Osteoblast (primary cell): ENCODE measurements at regions not wholly inside any gene's neighbourhood (a gene's known extent, or its start where the extent isn't known, plus 50 kb on each side); places are given as distances from the start of the nearest gene placed in this dataset.

Experiments used
- DNase-seq: peaks from one replicate; pipeline ENCODE4 v3.0.0; 2011; ENCODE audit warnings: low spot score, mixed read lengths; ENCODE audit not compliant: insufficient read length; ENCODE audit errors: missing footprints
- H2AFZ ChIP-seq: 2 replicates; pipeline ENCODE4 v1.6.0; 2011; ENCODE audit warnings: mild to moderate bottlenecking, low read length
- H3K27ac ChIP-seq: 2 replicates; pipeline ENCODE4 v1.5.1; 2011; ENCODE audit warnings: mild to moderate bottlenecking, low read depth, low read length, moderate library complexity
- H3K27me3 ChIP-seq: 2 replicates; pipeline ENCODE4 v1.6.0; 2012; ENCODE audit warnings: mild to moderate bottlenecking, control low read depth, inconsistent platforms, low read length, moderate library complexity; ENCODE audit not compliant: insufficient read depth
- H3K36me3 ChIP-seq: 2 replicates; pipeline ENCODE4 v1.5.1; 2011; ENCODE audit warnings: mild to moderate bottlenecking, low read length, control low read depth, moderate library complexity; ENCODE audit not compliant: insufficient read depth
- H3K4me1 ChIP-seq: 2 replicates; pipeline ENCODE4 v1.5.1; 2011; ENCODE audit warnings: mild to moderate bottlenecking, low read length, control low read depth, moderate library complexity; ENCODE audit not compliant: insufficient read depth
- H3K4me2 ChIP-seq: 2 replicates; pipeline ENCODE4 v1.6.0; 2011; ENCODE audit warnings: mild to moderate bottlenecking, low read length; ENCODE audit not compliant: insufficient read depth
- H3K4me3 ChIP-seq: fragments of 200-600 bp; sonication (generic); 3 replicates; pipeline ENCODE4 v1.5.1; 2012; ENCODE audit warnings: mild to moderate bottlenecking, low read length, inconsistent platforms; ENCODE audit not compliant: insufficient read depth
- H3K79me2 ChIP-seq: 2 replicates; pipeline ENCODE4 v1.6.0; 2012; ENCODE audit warnings: mild to moderate bottlenecking, low read length, control low read depth, inconsistent platforms; ENCODE audit not compliant: insufficient read depth
- H3K9me3 ChIP-seq: 2 replicates; pipeline ENCODE4 v1.5.1; 2011; ENCODE audit warnings: low read depth, low read length, control low read depth
- H4K20me1 ChIP-seq: 2 replicates; pipeline ENCODE4 v1.6.0; 2012; ENCODE audit warnings: mild to moderate bottlenecking, low read length, control low read depth; ENCODE audit not compliant: insufficient read depth
- TF ChIP-seq, protein P1 (sequence below): IDR thresholded peaks from 2 replicates; pipeline ENCODE4 v1.5.1; 2011; ENCODE audit warnings: mild to moderate bottlenecking, low read depth, low read length, moderate library complexity; ENCODE audit errors: extremely low read depth

DNA sequence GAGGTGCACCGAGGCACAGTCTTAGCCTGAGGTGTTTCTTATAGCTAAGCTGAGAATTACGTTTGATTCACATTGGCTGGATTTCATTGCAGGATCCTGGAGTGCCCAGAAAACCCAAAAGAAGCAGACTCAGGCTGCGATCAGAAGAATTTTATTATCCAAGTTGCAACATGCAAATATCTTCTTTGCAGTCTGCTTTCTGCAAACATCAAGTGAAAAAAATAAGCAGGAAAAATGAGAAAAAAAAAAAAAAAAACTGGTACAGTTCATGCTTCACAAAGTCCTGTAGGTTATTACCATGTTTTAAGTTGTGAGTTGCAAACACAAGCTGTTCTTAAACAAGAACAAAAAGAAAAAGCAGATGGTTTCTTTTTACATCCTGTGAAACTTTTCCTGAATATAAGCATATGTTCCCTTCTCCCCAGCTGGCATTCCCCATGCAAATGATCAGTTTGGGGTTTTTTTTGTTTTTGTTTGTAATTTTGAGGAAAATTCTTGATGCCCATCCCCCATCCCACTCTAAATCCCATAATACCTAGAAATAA is 349.0 kb downstream of the CBLN4 start:
- H3K9me3 ChIP-seq, result peaks cover 4% of the 10 kb centered on the region
- no peaks in the 10 kb centered on the region for H3K4me1 ChIP-seq
- H2AFZ ChIP-seq, result no peak overlapping the region
- no peaks in the 10 kb centered on the region for H4K20me1 ChIP-seq
- no peak overlapping the region for H3K4me2 ChIP-seq
- H3K79me2 ChIP-seq, result no peaks in the 10 kb centered on the region
- no peaks in the 10 kb centered on the region for H3K27me3 ChIP-seq
- DNase-seq, result no peak
- H3K4me3 ChIP-seq, result no peak overlapping the region
- TF ChIP-seq, protein P1, sequence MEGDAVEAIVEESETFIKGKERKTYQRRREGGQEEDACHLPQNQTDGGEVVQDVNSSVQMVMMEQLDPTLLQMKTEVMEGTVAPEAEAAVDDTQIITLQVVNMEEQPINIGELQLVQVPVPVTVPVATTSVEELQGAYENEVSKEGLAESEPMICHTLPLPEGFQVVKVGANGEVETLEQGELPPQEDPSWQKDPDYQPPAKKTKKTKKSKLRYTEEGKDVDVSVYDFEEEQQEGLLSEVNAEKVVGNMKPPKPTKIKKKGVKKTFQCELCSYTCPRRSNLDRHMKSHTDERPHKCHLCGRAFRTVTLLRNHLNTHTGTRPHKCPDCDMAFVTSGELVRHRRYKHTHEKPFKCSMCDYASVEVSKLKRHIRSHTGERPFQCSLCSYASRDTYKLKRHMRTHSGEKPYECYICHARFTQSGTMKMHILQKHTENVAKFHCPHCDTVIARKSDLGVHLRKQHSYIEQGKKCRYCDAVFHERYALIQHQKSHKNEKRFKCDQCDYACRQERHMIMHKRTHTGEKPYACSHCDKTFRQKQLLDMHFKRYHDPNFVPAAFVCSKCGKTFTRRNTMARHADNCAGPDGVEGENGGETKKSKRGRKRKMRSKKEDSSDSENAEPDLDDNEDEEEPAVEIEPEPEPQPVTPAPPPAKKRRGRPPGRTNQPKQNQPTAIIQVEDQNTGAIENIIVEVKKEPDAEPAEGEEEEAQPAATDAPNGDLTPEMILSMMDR, result no peak
- H3K36me3 ChIP-seq, result no peaks in the 10 kb centered on the region
- no peak overlapping the region for H3K27ac ChIP-seq

GRCh38 chr20:55650657-55651360 is 354.5 kb downstream of the CBLN4 start:
- TF ChIP-seq, protein P1, result no peak
- Histone ChIP-seq H3K4me2 (no peak overlapping the region), H3K79me2 (no peaks in the 10 kb centered on the region), H3K27me3 (no peaks in the 10 kb centered on the region), H4K20me1 (no peaks in the 10 kb centered on the region), H3K9me3 (no peaks in the 10 kb centered on the region), H3K4me3 (no peak overlapping the region), H3K27ac (no peak overlapping the region), H3K4me1 (no peaks in the 10 kb centered on the region), H3K36me3 (no peaks in the 10 kb centered on the region), H2AFZ (no peak overlapping the region)
- no peak for DNase-seq

DNA sequence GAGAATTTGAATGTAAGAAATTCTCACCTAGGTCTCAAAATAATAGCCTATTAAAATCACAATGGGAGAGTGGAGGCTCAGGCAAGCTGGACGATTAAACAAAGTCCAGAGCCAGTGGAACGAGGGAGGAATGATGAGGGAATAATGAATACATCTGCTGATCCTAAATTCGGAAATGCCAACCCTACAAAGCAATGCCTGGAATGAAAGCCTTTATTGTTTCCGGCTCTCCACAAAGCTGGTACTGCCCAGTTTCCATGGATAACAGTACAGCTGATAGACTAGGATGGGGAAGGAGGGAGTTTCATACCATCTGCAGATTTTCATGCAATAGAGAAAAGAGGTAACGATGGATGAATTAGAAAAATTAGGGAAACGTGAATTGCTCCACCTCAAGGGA is 356.1 kb downstream of the CBLN4 start:
- Histone ChIP-seq H3K4me1 (no peaks in the 10 kb centered on the region), H3K36me3 (no peaks in the 10 kb centered on the region), H3K79me2 (no peaks in the 10 kb centered on the region), H3K9me3 (no peaks in the 10 kb centered on the region), H3K27me3 (no peaks in the 10 kb centered on the region), H2AFZ (no peak overlapping the region), H3K4me3 (no peak overlapping the region), H3K4me2 (no peak overlapping the region), H3K27ac (no peak overlapping the region), H4K20me1 (no peaks in the 10 kb centered on the region)
- TF ChIP-seq, protein P1, result no peak
- no peak for DNase-seq

DNA sequence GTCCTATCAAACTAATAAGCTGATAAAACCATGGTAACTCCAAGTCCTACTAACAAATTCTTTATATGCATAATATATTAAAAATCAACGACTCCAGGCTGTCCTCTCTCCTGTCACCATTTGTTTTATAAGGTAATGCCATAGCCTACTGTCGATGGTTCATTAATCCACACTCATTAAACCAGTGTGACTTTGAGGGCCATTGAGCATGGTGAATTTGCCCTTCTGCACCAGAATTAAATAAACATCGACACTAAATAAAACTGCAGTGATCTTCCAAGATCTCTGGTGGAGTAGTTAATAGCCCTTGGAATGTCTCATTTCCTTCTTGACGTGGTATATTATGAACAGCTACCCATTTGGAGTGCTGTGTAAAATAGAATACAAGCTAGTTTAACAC is 358.5 kb downstream of the CBLN4 start:
- Histone ChIP-seq H3K9me3 (no peaks in the 10 kb centered on the region), H2AFZ (no peak overlapping the region), H3K27ac (no peak overlapping the region), H3K4me1 (no peaks in the 10 kb centered on the region), H3K27me3 (no peaks in the 10 kb centered on the region), H3K4me3 (no peak overlapping the region), H3K4me2 (no peak overlapping the region), H3K36me3 (no peaks in the 10 kb centered on the region), H3K79me2 (no peaks in the 10 kb centered on the region), H4K20me1 (no peaks in the 10 kb centered on the region)
- TF ChIP-seq, protein P1, result no peak
- DNase-seq, result no peak
